ENCODE measurements at regions not wholly inside any gene's neighbourhood (a gene's known extent, or its start where the extent isn't known, plus 50 kb on each side); places are given as distances from the start of the nearest gene placed in this dataset.

DNA sequence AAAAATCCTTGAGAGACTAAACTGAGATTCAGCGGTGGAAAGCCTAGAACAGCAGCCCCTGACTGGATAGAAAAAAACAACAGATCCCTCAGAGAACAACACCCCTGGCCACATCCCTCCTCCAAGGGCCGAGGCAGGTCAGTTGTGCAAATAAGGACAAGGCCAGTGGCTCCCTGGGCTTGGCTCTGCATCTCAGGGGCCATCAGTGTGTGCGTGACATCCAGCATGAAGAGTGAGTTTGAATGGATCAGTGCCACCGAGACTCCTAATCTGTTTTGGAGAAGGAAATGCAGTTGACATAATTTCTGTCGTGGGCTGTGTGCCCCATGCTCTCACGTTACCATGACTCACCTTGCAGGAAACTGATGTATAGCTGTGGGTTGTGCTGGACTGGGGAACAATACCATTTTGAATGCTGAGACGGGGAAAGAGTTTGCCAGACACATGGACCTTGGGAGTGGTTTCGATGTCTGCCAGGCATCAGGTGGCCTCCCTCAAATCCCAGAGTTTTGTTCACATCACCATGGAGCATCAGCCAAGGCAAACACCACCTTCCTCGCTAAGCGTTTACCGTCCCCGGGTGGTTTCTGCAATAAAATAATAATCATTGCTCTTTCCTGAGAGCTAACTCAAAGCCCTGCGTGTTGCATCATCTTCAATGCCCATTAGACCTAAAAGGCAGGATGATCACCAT lies 153.2 kb upstream of the FZD8 start:
- no peak overlapping the region for H3K27ac ChIP-seq
- ChIA-PET POLR2A (ENCODE audit: unreplicated experiment) (no interaction called here), CTCF (no interaction called here)
- no peaks in the 10 kb centered on the region for H3K4me1 ChIP-seq (replicated peaks; ENCODE audit: insufficient read depth)
- no peaks in the 10 kb centered on the region for H3K79me2 ChIP-seq (ENCODE audit: low read depth)
- intact Hi-C loops (cut with micrococcal nuclease; ENCODE audit: unreplicated experiment), result no loop called here
- no peaks in the 10 kb centered on the region for H3K9me2 ChIP-seq (ENCODE audit: insufficient read depth)
- H3K4me3 ChIP-seq, result no peak overlapping the region
- no peaks in the 10 kb centered on the region for H3K36me3 ChIP-seq (ENCODE audit: low read depth)
- no peak for DNase-seq
- H2AFZ ChIP-seq, result no peak overlapping the region
- BruUV-seq (replicated peaks), result no TSS peak
- H3K9me3 ChIP-seq (ENCODE audit: insufficient read depth, low read depth), result no peaks in the 10 kb centered on the region
- peaks cover 3% of the 10 kb centered on the region; the same call in 1 of the 2 replicates for H3K27me3 ChIP-seq (ENCODE audit: insufficient read depth, low read depth)
- no peak for TF ChIP-seq EZH2 (IDR thresholded peaks at IDR 0.05; ENCODE audit: low read depth)
- TF ChIP-seq, protein P1, sequence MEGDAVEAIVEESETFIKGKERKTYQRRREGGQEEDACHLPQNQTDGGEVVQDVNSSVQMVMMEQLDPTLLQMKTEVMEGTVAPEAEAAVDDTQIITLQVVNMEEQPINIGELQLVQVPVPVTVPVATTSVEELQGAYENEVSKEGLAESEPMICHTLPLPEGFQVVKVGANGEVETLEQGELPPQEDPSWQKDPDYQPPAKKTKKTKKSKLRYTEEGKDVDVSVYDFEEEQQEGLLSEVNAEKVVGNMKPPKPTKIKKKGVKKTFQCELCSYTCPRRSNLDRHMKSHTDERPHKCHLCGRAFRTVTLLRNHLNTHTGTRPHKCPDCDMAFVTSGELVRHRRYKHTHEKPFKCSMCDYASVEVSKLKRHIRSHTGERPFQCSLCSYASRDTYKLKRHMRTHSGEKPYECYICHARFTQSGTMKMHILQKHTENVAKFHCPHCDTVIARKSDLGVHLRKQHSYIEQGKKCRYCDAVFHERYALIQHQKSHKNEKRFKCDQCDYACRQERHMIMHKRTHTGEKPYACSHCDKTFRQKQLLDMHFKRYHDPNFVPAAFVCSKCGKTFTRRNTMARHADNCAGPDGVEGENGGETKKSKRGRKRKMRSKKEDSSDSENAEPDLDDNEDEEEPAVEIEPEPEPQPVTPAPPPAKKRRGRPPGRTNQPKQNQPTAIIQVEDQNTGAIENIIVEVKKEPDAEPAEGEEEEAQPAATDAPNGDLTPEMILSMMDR (conservative IDR thresholded peaks at IDR 0.05), result no peak
- no peaks in the 10 kb centered on the region for H3F3A ChIP-seq (ENCODE audit: insufficient read depth, low read depth)
- H4K20me1 ChIP-seq (ENCODE audit: insufficient read depth), result no peaks in the 10 kb centered on the region
- H3K4me2 ChIP-seq, result no peak overlapping the region

DNA sequence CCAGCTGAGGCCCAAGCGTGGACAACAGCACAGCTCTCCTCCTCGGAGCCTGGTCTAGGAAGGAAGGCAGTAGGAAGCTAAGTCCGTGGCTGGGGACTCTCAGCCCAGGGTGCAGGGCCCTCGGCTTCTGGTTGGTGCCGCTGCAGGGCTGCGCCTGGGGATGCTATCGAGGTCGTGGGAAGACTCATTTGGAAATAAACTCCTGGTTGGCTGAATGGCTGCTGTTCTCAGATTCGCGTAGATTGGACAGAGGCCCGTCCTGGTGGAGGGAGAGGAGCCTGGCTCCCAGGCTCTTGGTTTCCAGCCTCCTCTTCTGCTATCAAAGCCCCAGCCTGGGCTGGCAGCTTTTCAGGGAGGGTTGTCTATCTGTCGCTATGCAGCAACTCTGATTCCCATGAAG lies 152.6 kb upstream of the FZD8 start:
- no peak overlapping the region for H3K4me3 ChIP-seq
- H4K20me1 ChIP-seq (ENCODE audit: insufficient read depth), result no peaks in the 10 kb centered on the region
- no peaks in the 10 kb centered on the region for H3F3A ChIP-seq (ENCODE audit: insufficient read depth, low read depth)
- no peaks in the 10 kb centered on the region for H3K9me2 ChIP-seq (ENCODE audit: insufficient read depth)
- H3K36me3 ChIP-seq (ENCODE audit: low read depth), result no peaks in the 10 kb centered on the region
- no peak for TF ChIP-seq EZH2 (IDR thresholded peaks at IDR 0.05; ENCODE audit: low read depth)
- TF ChIP-seq, protein P1 (conservative IDR thresholded peaks at IDR 0.05), result no peak
- H3K4me1 ChIP-seq (replicated peaks; ENCODE audit: insufficient read depth), result no peaks in the 10 kb centered on the region
- no peak overlapping the region for H3K27ac ChIP-seq
- intact Hi-C loops (cut with micrococcal nuclease; ENCODE audit: unreplicated experiment), result no loop called here
- H3K4me2 ChIP-seq, result no peak overlapping the region
- H3K79me2 ChIP-seq (ENCODE audit: low read depth), result no peaks in the 10 kb centered on the region
- POLR2A ChIA-PET (ENCODE audit: unreplicated experiment), result no interaction called here
- H2AFZ ChIP-seq, result no peak overlapping the region
- CTCF ChIA-PET, result no interaction called here
- peaks cover 3% of the 10 kb centered on the region; the same call in 1 of the 2 replicates for H3K27me3 ChIP-seq (ENCODE audit: insufficient read depth, low read depth)
- DNase-seq, result no peak
- BruUV-seq (replicated peaks), result no TSS peak
- H3K9me3 ChIP-seq (ENCODE audit: insufficient read depth, low read depth), result no peaks in the 10 kb centered on the region

DNA sequence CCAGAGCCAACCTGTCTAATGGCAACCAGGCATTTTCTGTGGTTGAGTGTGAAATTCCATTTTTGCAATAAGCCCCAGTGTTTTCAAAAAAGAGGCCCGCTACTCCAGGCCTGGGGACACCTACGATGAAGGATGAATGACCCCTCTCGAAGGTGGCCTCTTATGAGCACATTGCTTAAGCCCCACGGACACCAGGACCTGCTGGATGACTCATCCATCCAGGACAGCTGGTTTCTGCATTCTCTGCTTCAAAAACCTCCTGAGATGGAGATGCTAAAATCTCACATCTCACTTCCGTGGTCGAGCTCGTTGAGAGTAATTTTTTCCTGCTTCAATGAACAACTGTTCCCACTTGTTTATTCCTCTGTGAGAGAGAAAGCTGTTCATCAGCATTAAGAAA lies 150.2 kb upstream of the FZD8 start:
- peaks cover 3% of the 10 kb centered on the region; the same call in 1 of the 2 replicates for H3K27me3 ChIP-seq (ENCODE audit: insufficient read depth, low read depth)
- BruUV-seq (replicated peaks), result no TSS peak
- DNase-seq, result no peak
- no peak overlapping the region for H3K4me2 ChIP-seq
- H3F3A ChIP-seq (ENCODE audit: insufficient read depth, low read depth), result no peaks in the 10 kb centered on the region
- H3K36me3 ChIP-seq (ENCODE audit: low read depth), result no peaks in the 10 kb centered on the region
- H3K27ac ChIP-seq, result no peak overlapping the region
- intact Hi-C loops (cut with micrococcal nuclease; ENCODE audit: unreplicated experiment), result no loop called here
- no peaks in the 10 kb centered on the region for H4K20me1 ChIP-seq (ENCODE audit: insufficient read depth)
- ChIA-PET CTCF (no interaction called here), POLR2A (ENCODE audit: unreplicated experiment) (no interaction called here)
- no peaks in the 10 kb centered on the region for H3K4me1 ChIP-seq (replicated peaks; ENCODE audit: insufficient read depth)
- no peak overlapping the region for H2AFZ ChIP-seq
- TF ChIP-seq, protein P1 (conservative IDR thresholded peaks at IDR 0.05), result no peak
- TF ChIP-seq EZH2 (IDR thresholded peaks at IDR 0.05; ENCODE audit: low read depth), result no peak
- H3K9me2 ChIP-seq (ENCODE audit: insufficient read depth), result no peaks in the 10 kb centered on the region
- no peaks in the 10 kb centered on the region for H3K79me2 ChIP-seq (ENCODE audit: low read depth)
- no peak overlapping the region for H3K4me3 ChIP-seq
- H3K9me3 ChIP-seq (ENCODE audit: insufficient read depth, low read depth), result no peaks in the 10 kb centered on the region
